Neural cell (in vitro differentiated cells): ENCODE measurements at regions not wholly inside any gene's neighbourhood (a gene's known extent, or its start where the extent isn't known, plus 50 kb on each side); places are given as distances from the start of the nearest gene placed in this dataset.

Source experiments
- H2AFZ ChIP-seq: fragments of 200-600, 300-800 bp; sonication (generic), shearing (Covaris generic); 2 replicates; pipeline ENCODE4 v1.6.0; 2014; ENCODE audit warnings: low read depth, mild to moderate bottlenecking, antibody characterized with exemption, low read length, moderate library complexity
- H3F3A ChIP-seq: fragments of 200-600 bp; shearing (Covaris generic); 2 replicates; pipeline ENCODE4 v1.6.1; 2016; ENCODE audit warnings: mild to moderate bottlenecking, moderate library complexity, mixed read lengths, antibody characterized with exemption, low read length; ENCODE audit not compliant: insufficient read depth, poor library complexity, severe bottlenecking
- H3K27ac ChIP-seq: fragments of 200-600, 300-800 bp; sonication (generic), shearing (Covaris generic); 2 replicates; pipeline ENCODE4 v1.5.1; 2014; ENCODE audit warnings: mild to moderate bottlenecking, low read length, moderate library complexity
- H3K27me3 ChIP-seq: fragments of 300-800, 200-600 bp; sonication (generic), shearing (Covaris generic); 2 replicates; pipeline ENCODE4 v1.6.0; 2014; ENCODE audit warnings: mild to moderate bottlenecking, low read depth, low read length, moderate library complexity; ENCODE audit not compliant: insufficient read depth
- H3K36me3 ChIP-seq: fragments of 300-800, 200-600 bp; sonication (generic), shearing (Covaris generic); 2 replicates; pipeline ENCODE4 v1.5.1; 2014; ENCODE audit warnings: mild to moderate bottlenecking, antibody characterized with exemption, low read length, moderate library complexity; ENCODE audit not compliant: insufficient read depth
- H3K4me2 ChIP-seq: fragments of 300-800, 200-600 bp; sonication (generic), shearing (Covaris generic); 2 replicates; pipeline ENCODE4 v1.6.0; 2014; ENCODE audit warnings: mild to moderate bottlenecking, low read length
- H3K4me3 ChIP-seq: fragments of 300-800, 200-600 bp; sonication (generic), shearing (Covaris generic); 2 replicates; pipeline ENCODE4 v1.5.1; 2014; ENCODE audit warnings: mild to moderate bottlenecking, low read length, moderate library complexity
- H3K79me2 ChIP-seq: fragments of 200-600 bp; shearing (Covaris generic); replicated peaks from 2 replicates; pipeline ENCODE4 v1.6.0; 2014; ENCODE audit warnings: mild to moderate bottlenecking, low read length, moderate library complexity; ENCODE audit not compliant: insufficient read depth
- H3K9ac ChIP-seq: fragments of 300-800, 200-600 bp; sonication (generic), shearing (Covaris generic); 2 replicates; pipeline ENCODE4 v1.6.1; 2016; ENCODE audit warnings: mild to moderate bottlenecking, low read length, mixed read lengths
- H3K9me2 ChIP-seq: fragments of 200-600 bp; shearing (Covaris generic); 2 replicates; pipeline ENCODE4 v1.6.1; 2016; ENCODE audit warnings: mild to moderate bottlenecking, low read length, mixed read lengths; ENCODE audit not compliant: insufficient read depth
- H3K9me3 ChIP-seq: fragments of 200-600, 300-800 bp; sonication (generic), shearing (Covaris generic); 2 replicates; pipeline ENCODE4 v1.6.1; 2016; ENCODE audit warnings: mild to moderate bottlenecking, mixed run types, low read length, moderate library complexity, mixed read lengths
- H4K20me1 ChIP-seq: fragments of 200-600 bp; shearing (Covaris generic); 2 replicates; pipeline ENCODE4 v1.6.1; 2016; ENCODE audit warnings: mild to moderate bottlenecking, mixed run types; ENCODE audit not compliant: insufficient read depth
- CTCF ChIP-seq: fragments of 450-650 bp; IDR thresholded peaks from 2 replicates; pipeline ENCODE4 v1.5.1; 2014; ENCODE audit warnings: antibody characterized with exemption, mild to moderate bottlenecking, moderate library complexity; ENCODE audit not compliant: poor library complexity, severe bottlenecking
- EP300 ChIP-seq: fragments of 450-650 bp; conservative IDR thresholded peaks from 2 replicates; pipeline ENCODE4 v1.6.1; 2014; ENCODE audit warnings: antibody characterized with exemption, mild to moderate bottlenecking, moderate library complexity; ENCODE audit not compliant: poor library complexity, severe bottlenecking
- EZH2 ChIP-seq: fragments of 200-600, 300-800 bp; shearing (Covaris generic), sonication (generic); IDR thresholded peaks from 2 replicates; pipeline ENCODE4 v1.6.1; 2014; ENCODE audit warnings: antibody characterized with exemption, low read length, borderline replicate concordance, mild to moderate bottlenecking; ENCODE audit not compliant: insufficient read depth, poor library complexity, severe bottlenecking
- MXI1 ChIP-seq: fragments of 450-650 bp; conservative IDR thresholded peaks from 2 replicates; pipeline ENCODE4 v1.6.1; 2014; ENCODE audit warnings: antibody characterized with exemption, mild to moderate bottlenecking; ENCODE audit not compliant: poor library complexity, severe bottlenecking
- POLR2AphosphoS5 ChIP-seq: IDR thresholded peaks from 2 replicates; pipeline ENCODE4 v1.6.1; 2012
- RAD21 ChIP-seq: fragments of 450-650 bp; conservative IDR thresholded peaks from 2 replicates; pipeline ENCODE4 v1.6.1; 2014; ENCODE audit warnings: antibody characterized with exemption, mild to moderate bottlenecking, moderate library complexity
- REST ChIP-seq: IDR thresholded peaks from 2 replicates; pipeline ENCODE4 v1.6.1; 2012; ENCODE audit warnings: borderline replicate concordance
- SMC3 ChIP-seq: fragments of 450-650 bp; conservative IDR thresholded peaks from 2 replicates; pipeline ENCODE4 v1.6.1; 2014; ENCODE audit warnings: antibody characterized with exemption, mild to moderate bottlenecking, moderate library complexity; ENCODE audit not compliant: poor library complexity
- TAF1 ChIP-seq: IDR thresholded peaks from 2 replicates; pipeline ENCODE4 v1.6.1; 2012; ENCODE audit warnings: low read depth

- H3K79me2 ChIP-seq = no peaks in the 10 kb centered on the region
- H3K9me3 ChIP-seq = no peaks in the 10 kb centered on the region
- TF ChIP-seq EZH2 = no peak
- TF ChIP-seq CTCF = no peak
- TF ChIP-seq RAD21 = no peak
- no peak for TF ChIP-seq TAF1
- no peak for TF ChIP-seq EP300
- TF ChIP-seq SMC3 = no peak
- H2AFZ ChIP-seq = no peak overlapping the region
- no peak overlapping the region for H3K27ac ChIP-seq
- no peak overlapping the region for H3K4me3 ChIP-seq
- no peak overlapping the region for H3K9ac ChIP-seq
- no peaks in the 10 kb centered on the region for H4K20me1 ChIP-seq
- H3K9me2 ChIP-seq = no peaks in the 10 kb centered on the region
- H3K36me3 ChIP-seq = no peaks in the 10 kb centered on the region
- peaks cover 30% of the 10 kb centered on the region for H3K27me3 ChIP-seq
- H3K4me2 ChIP-seq = no peak overlapping the region
- H3F3A ChIP-seq = no peaks in the 10 kb centered on the region
Observed at GRCh38 chr13:53204598-53204997, 176.0 kb downstream of the OLFM4 start.

GRCh38 chr13:53206455-53206854, 177.8 kb downstream of the OLFM4 start:
- H3K36me3 ChIP-seq = no peaks in the 10 kb centered on the region
- no peak overlapping the region for H3K4me2 ChIP-seq
- H2AFZ ChIP-seq = no peak overlapping the region
- no peaks in the 10 kb centered on the region for H3K79me2 ChIP-seq
- TF ChIP-seq REST = no peak
- peak; percentile 74 for TF ChIP-seq CTCF
- TF ChIP-seq RAD21 = peak; percentile 72
- no peak for TF ChIP-seq EP300
- TF ChIP-seq POLR2AphosphoS5 = no peak
- no peak for TF ChIP-seq MXI1
- no peak for TF ChIP-seq TAF1
- no peak for TF ChIP-seq EZH2
- TF ChIP-seq SMC3 = peak; percentile 66
- H3F3A ChIP-seq = no peaks in the 10 kb centered on the region
- H3K9ac ChIP-seq = no peak overlapping the region
- H3K27ac ChIP-seq = no peak overlapping the region
- no peaks in the 10 kb centered on the region for H3K9me3 ChIP-seq
- peaks cover 25% of the 10 kb centered on the region for H3K27me3 ChIP-seq
- no peak overlapping the region for H3K4me3 ChIP-seq
- no peaks in the 10 kb centered on the region for H4K20me1 ChIP-seq
- H3K9me2 ChIP-seq = no peaks in the 10 kb centered on the region
